OCI-LY7 (cell line): ENCODE measurements at regions not wholly inside any gene's neighbourhood (a gene's known extent, or its start where the extent isn't known, plus 50 kb on each side); places are given as distances from the start of the nearest gene placed in this dataset.
"Not testable (repeated sequence)": the region's sequence is repeated elsewhere in the genome, so short reads cannot be mapped to it uniquely, and the experiment has no call there.

Source experiments
- BruUV-seq: library from RNA; stranded (reverse); fragments of 400-500 nt; replicated peaks from 2 replicates; lab custom pipeline; 2021; lab: Mats Ljungman, UMichigan
- CTCF ChIA-PET: fragments of 300-600 bp; sonication (Branson Sonifier 250); formaldehyde crosslinking; loops from one replicate; lab custom pipeline; 2022; ENCODE audit warnings: antibody characterized with exemption; ENCODE audit not compliant: unreplicated experiment; lab: Charles Lee
- POLR2A ChIA-PET: fragments of 300-600 bp; sonication (Branson Sonifier 250); formaldehyde crosslinking; loops from one replicate; lab custom pipeline; 2022; ENCODE audit warnings: antibody characterized with exemption; lab: Charles Lee
- DNase-seq: peaks from one replicate; pipeline ENCODE4 v3.0.0-alpha.2; 2015; ENCODE audit warnings: low spot score
- H2AFZ ChIP-seq: fragments of 200-600 bp; sonication (generic), shearing (Covaris generic); 2 replicates; pipeline ENCODE4 v1.6.1; 2014; ENCODE audit warnings: mild to moderate bottlenecking, antibody characterized with exemption, low read length, moderate library complexity
- H3K27ac ChIP-seq: fragments of 200-600 bp; sonication (generic); 2 replicates; pipeline ENCODE4 v1.5.1; 2014; ENCODE audit warnings: mixed run types, low read depth, mild to moderate bottlenecking, moderate library complexity, low read length, inconsistent platforms; ENCODE audit not compliant: poor library complexity, severe bottlenecking
- H3K36me3 ChIP-seq: fragments of 200-600 bp; sonication (generic); 2 replicates; pipeline ENCODE4 v1.6.1; 2014; ENCODE audit warnings: mild to moderate bottlenecking, antibody characterized with exemption, low read length, moderate library complexity, mixed read lengths; ENCODE audit not compliant: insufficient read depth
- H3K4me1 ChIP-seq: fragments of 200-600 bp; sonication (generic); 2 replicates; pipeline ENCODE4 v1.5.1; 2014; ENCODE audit warnings: mild to moderate bottlenecking, low read length; ENCODE audit not compliant: insufficient read depth, poor library complexity, severe bottlenecking
- H3K4me2 ChIP-seq: fragments of 200-600 bp; sonication (generic); 2 replicates; pipeline ENCODE4 v1.6.1; 2014; ENCODE audit warnings: mild to moderate bottlenecking, low read length
- H3K4me3 ChIP-seq: fragments of 200-600 bp; sonication (generic); 2 replicates; pipeline ENCODE4 v1.5.1; 2014; ENCODE audit warnings: mild to moderate bottlenecking, low read depth, low read length; ENCODE audit not compliant: poor library complexity, severe bottlenecking
- H3K79me2 ChIP-seq: fragments of 200-600 bp; sonication (generic); 2 replicates; pipeline ENCODE4 v1.6.1; 2016; ENCODE audit warnings: low read depth, mild to moderate bottlenecking, low read length, moderate library complexity, mixed read lengths; ENCODE audit not compliant: insufficient read depth
- H3K9me2 ChIP-seq: fragments of 200-600 bp; sonication (generic); 2 replicates; pipeline ENCODE4 v1.6.1; 2016; ENCODE audit warnings: mild to moderate bottlenecking, low read length, mixed read lengths; ENCODE audit not compliant: insufficient read depth
- H3K9me3 ChIP-seq: fragments of 200-600 bp; sonication (generic); 2 replicates; pipeline ENCODE4 v1.6.1; 2014; ENCODE audit warnings: mild to moderate bottlenecking, mixed run types, low read length, mixed read lengths
- H4K20me1 ChIP-seq: fragments of 200-600 bp; sonication (generic); 2 replicates; pipeline ENCODE4 v1.6.1; 2014; ENCODE audit warnings: mild to moderate bottlenecking, antibody characterized with exemption, low read length, moderate library complexity, mixed read lengths; ENCODE audit not compliant: insufficient read depth
- EZH2phosphoT487 ChIP-seq: fragments of 200-600 bp; sonication (generic); IDR thresholded peaks from 2 replicates; pipeline ENCODE4 v1.6.1; 2018; ENCODE audit warnings: low read depth, borderline replicate concordance, mild to moderate bottlenecking, mixed run types, antibody characterized with exemption, low read length, moderate library complexity, mixed read lengths
- intact Hi-C: fragments of 100-400 bp; cut with micrococcal nuclease; formaldehyde crosslinking; loops from one replicate; pipeline ENCODE4 v1.10.0; 2022; ENCODE audit not compliant: unreplicated experiment
- TF ChIP-seq, protein P1 (sequence below): fragments of 200-600 bp; sonication (generic); conservative IDR thresholded peaks from 2 replicates; pipeline ENCODE4 v1.5.1; 2014; ENCODE audit warnings: mild to moderate bottlenecking, antibody characterized with exemption, low read length, moderate library complexity, mixed read lengths

DNA sequence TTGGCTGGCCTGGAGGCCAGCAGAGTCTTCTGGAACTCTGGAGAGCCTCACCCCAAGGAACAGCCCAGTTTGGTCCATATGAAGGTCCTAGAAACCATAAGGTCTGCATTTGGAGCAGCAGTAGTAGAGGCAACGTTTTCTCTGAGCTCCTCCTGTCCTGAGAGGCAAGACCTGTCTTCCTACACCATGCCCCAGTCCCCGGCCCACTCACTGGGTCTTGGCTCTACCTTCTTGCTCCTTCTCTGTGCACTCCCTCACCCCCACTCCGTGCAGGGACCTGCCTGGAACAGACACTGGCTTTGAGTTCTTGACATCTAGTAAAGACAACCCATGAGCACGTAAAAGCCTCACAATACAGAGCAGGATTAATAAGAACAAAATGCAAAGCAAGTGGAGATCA, 76.6 kb downstream of the CHRD start:
- no TSS peak for BruUV-seq
- Histone ChIP-seq H3K4me2 (no peak overlapping the region), H2AFZ (no peak overlapping the region), H3K9me2 (no peaks in the 10 kb centered on the region), H4K20me1 (no peaks in the 10 kb centered on the region), H3K36me3 (no peaks in the 10 kb centered on the region), H3K4me3 (no peak overlapping the region), H3K27ac (no peak overlapping the region), H3K79me2 (no peaks in the 10 kb centered on the region), H3K4me1 (no peaks in the 10 kb centered on the region), H3K9me3 (no peaks in the 10 kb centered on the region)
- CTCF ChIA-PET: interaction anchor here (0.5 kb wide), 1 partner anchor 13 kb away, joined by 4 read pairs; no protein-coding TSS in a partner anchor
- DNase-seq: no peak
- TF ChIP-seq EZH2phosphoT487: no peak
- TF ChIP-seq, protein P1, sequence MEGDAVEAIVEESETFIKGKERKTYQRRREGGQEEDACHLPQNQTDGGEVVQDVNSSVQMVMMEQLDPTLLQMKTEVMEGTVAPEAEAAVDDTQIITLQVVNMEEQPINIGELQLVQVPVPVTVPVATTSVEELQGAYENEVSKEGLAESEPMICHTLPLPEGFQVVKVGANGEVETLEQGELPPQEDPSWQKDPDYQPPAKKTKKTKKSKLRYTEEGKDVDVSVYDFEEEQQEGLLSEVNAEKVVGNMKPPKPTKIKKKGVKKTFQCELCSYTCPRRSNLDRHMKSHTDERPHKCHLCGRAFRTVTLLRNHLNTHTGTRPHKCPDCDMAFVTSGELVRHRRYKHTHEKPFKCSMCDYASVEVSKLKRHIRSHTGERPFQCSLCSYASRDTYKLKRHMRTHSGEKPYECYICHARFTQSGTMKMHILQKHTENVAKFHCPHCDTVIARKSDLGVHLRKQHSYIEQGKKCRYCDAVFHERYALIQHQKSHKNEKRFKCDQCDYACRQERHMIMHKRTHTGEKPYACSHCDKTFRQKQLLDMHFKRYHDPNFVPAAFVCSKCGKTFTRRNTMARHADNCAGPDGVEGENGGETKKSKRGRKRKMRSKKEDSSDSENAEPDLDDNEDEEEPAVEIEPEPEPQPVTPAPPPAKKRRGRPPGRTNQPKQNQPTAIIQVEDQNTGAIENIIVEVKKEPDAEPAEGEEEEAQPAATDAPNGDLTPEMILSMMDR: no peak
- intact Hi-C loops: no loop called here
- POLR2A ChIA-PET: no interaction called here

DNA sequence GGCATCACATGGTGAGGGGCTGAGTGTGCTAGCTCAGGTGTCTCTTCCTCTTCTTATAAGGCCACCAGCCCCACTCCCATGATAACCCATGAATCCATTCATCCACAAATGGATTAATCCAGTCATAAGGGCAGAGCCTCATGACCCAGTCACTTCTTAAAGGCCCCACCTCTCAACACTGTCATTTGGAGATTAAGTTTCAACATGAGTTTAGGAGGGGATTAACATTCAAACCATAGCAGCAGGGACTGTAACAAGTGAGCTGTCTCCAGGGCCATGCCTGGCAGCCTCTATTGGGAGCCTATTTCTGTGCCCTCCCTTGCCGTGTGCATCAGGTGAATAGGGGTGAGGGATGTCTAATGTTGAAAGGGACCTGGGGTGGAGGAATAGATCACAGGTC, 77.5 kb downstream of the CHRD start:
- Histone ChIP-seq H3K79me2 (no peaks in the 10 kb centered on the region), H3K4me2 (no peak overlapping the region), H4K20me1 (no peaks in the 10 kb centered on the region), H3K36me3 (no peaks in the 10 kb centered on the region), H3K4me3 (no peak overlapping the region), H3K27ac (no peak overlapping the region), H3K9me3 (no peaks in the 10 kb centered on the region), H3K4me1 (no peaks in the 10 kb centered on the region), H2AFZ (no peak overlapping the region), H3K9me2 (no peaks in the 10 kb centered on the region)
- ChIA-PET CTCF (no interaction called here), POLR2A (interaction anchor here (0.6 kb wide), 1 partner anchor 753 kb away, joined by 4 read pairs; no protein-coding TSS in a partner anchor)
- no TSS peak for BruUV-seq
- intact Hi-C loops: no loop called here
- TF ChIP-seq, protein P1: no peak
- TF ChIP-seq EZH2phosphoT487: no peak
- no peak for DNase-seq

DNA sequence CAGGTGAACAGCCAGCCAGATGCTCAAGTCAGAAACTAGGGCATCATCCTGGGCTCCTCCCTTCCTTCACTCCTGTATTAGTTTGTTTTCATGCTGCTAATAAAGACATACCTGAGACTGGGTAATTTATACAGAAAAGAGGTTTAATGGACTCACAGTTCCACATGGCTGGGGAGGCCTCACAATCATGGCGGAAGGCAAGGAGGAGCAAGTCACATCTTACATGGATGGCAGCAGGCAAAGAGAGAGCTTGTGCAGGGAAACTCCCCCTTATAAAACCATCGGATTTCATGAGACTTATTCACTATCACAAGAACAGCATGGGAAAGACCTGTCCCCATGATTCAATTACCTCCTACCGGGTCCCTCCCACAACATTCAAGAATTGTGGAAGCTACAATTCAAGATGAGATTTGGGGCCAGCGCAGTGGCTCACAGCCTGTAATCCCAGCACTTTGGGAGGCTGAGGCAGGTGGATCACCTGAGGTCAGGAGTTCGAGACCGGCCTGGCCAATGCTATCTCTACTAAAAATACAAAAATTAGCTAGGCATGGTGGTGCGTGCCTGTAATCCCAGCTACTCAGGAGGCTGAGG, 78.0 kb downstream of the CHRD start:
- H3K79me2 ChIP-seq, H2AFZ ChIP-seq, H3K4me2 ChIP-seq, H3K4me3 ChIP-seq, DNase-seq, H3K9me3 ChIP-seq, H3K27ac ChIP-seq, CTCF ChIA-PET, H3K9me2 ChIP-seq, intact Hi-C loops, POLR2A ChIA-PET, BruUV-seq, H3K36me3 ChIP-seq, H3K4me1 ChIP-seq, H4K20me1 ChIP-seq: not testable (repeated sequence)
